Endothelial cell of umbilical vein (primary cell): ENCODE measurements at regions not wholly inside any gene's neighbourhood (a gene's known extent, or its start where the extent isn't known, plus 50 kb on each side); places are given as distances from the start of the nearest gene placed in this dataset.

Source experiments
- BruUV-seq: library from RNA; stranded (reverse); fragments of 400-500 nt; replicated peaks from 2 replicates; lab custom pipeline; 2021; lab: Mats Ljungman, UMichigan
- CTCF ChIA-PET: fragments of 300-600, 350-600 bp; sonication (Branson Sonifier 250); formaldehyde crosslinking; loops from one replicate; lab custom pipeline; 2021; ENCODE audit warnings: antibody characterized with exemption, inconsistent platforms; lab: Charles Lee
- POLR2A ChIA-PET: fragments of 300-600, 350-600 bp; sonication (Branson Sonifier 250); formaldehyde crosslinking; loops from one replicate; lab custom pipeline; 2021; ENCODE audit warnings: antibody characterized with exemption, inconsistent platforms; lab: Charles Lee
- DNase-seq: peaks from one replicate; pipeline ENCODE4 v3.0.0-alpha.2; 2011; ENCODE audit warnings: low read depth, low spot score
- FAIRE-seq: peaks from 2 replicates; lab custom pipeline; 2011; peaks lifted over from hg19 to GRCh38; lab: Jason Lieb, UNC
- H2AFZ ChIP-seq: 2 replicates; pipeline ENCODE4 v1.6.0; 2012; ENCODE audit warnings: low read depth, low read length, control low read depth, inconsistent platforms
- H3K27ac ChIP-seq: 2 replicates; pipeline ENCODE4 v1.5.1; 2011; ENCODE audit warnings: low read depth, mild to moderate bottlenecking, control low read depth, low read length, moderate library complexity; ENCODE audit not compliant: insufficient read depth
- H3K27me3 ChIP-seq, 2 experiments: 2 replicates each; pipeline versions ENCODE4 v1.6.0 to v1.6.1; 2011; ENCODE audit warnings: low read length in 2 of 2, mixed read lengths in 1 of 2; ENCODE audit not compliant: control insufficient read depth in 2 of 2, insufficient read depth in 2 of 2
- H3K36me3 ChIP-seq, 2 experiments: 2 replicates in 1 of 2; 3 replicates in 1 of 2; pipeline ENCODE4 v1.5.1; 2011; ENCODE audit warnings: low read length in 2 of 2, mild to moderate bottlenecking in 1 of 2, moderate library complexity in 1 of 2; ENCODE audit not compliant: control insufficient read depth in 2 of 2, insufficient read depth in 2 of 2; ENCODE audit errors: extremely low read depth in 1 of 2
- H3K4me1 ChIP-seq: 3 replicates; pipeline ENCODE4 v1.5.1; 2011; ENCODE audit warnings: mild to moderate bottlenecking, low read length; ENCODE audit not compliant: control insufficient read depth, insufficient read depth; ENCODE audit errors: extremely low read depth
- H3K4me2 ChIP-seq: 2 replicates; pipeline ENCODE4 v1.6.1; 2011; ENCODE audit warnings: low read length, control low read depth, mixed read lengths; ENCODE audit not compliant: insufficient read depth
- H3K4me3 ChIP-seq, 3 experiments: fragments of 200-600 bp in 1 of 3; sonication (generic), shearing (Covaris generic) in 1 of 3; replicated peaks in 1 of 3; 2 replicates each; pipeline ENCODE4 v1.5.1; 2011 to 2016; ENCODE audit warnings: control low read depth in 3 of 3, low read length in 3 of 3, mild to moderate bottlenecking in 2 of 3, inconsistent platforms in 1 of 3, low read depth in 1 of 3, moderate library complexity in 1 of 3; ENCODE audit not compliant: insufficient read depth in 1 of 3
- H3K79me2 ChIP-seq: 2 replicates; pipeline ENCODE4 v1.6.0; 2012; ENCODE audit warnings: low read length, inconsistent platforms; ENCODE audit not compliant: control insufficient read depth, insufficient read depth
- H3K9ac ChIP-seq: replicated peaks from 2 replicates; pipeline ENCODE3; 2011; ENCODE audit warnings: low read length, control low read depth; ENCODE audit not compliant: insufficient read depth; ENCODE audit errors: extremely low read depth
- H3K9me1 ChIP-seq: replicated peaks from 3 replicates; pipeline ENCODE4 v1.6.0; 2011; ENCODE audit warnings: mild to moderate bottlenecking, low read length; ENCODE audit not compliant: control insufficient read depth, insufficient read depth; ENCODE audit errors: extremely low read depth
- H3K9me3 ChIP-seq: replicated peaks from 2 replicates; pipeline ENCODE4 v1.5.1; 2012; ENCODE audit warnings: low read length, inconsistent platforms; ENCODE audit not compliant: control insufficient read depth, insufficient read depth
- H4K20me1 ChIP-seq: replicated peaks from 2 replicates; pipeline ENCODE3; 2011; ENCODE audit warnings: mild to moderate bottlenecking, low read length; ENCODE audit not compliant: control insufficient read depth, insufficient read depth; ENCODE audit errors: extremely low read depth
- CTCF ChIP-seq, 2 donors: IDR thresholded peaks; 1 replicate in 1 of 2; 2 replicates in 1 of 2; pipeline ENCODE4 v1.5.1; 2011; ENCODE audit warnings: low read length in 2 of 2, mild to moderate bottlenecking in 2 of 2, moderate library complexity in 2 of 2, control low read depth in 1 of 2, inconsistent platforms in 1 of 2, low read depth in 1 of 2; ENCODE audit not compliant: insufficient read depth in 1 of 2; ENCODE audit errors: extremely low read depth in 1 of 2
- EZH2 ChIP-seq: IDR thresholded peaks from 2 replicates; pipeline ENCODE4 v1.6.1; 2012; ENCODE audit warnings: borderline replicate concordance, low read depth, mild to moderate bottlenecking, moderate library complexity, low read length, inconsistent platforms; ENCODE audit not compliant: severe bottlenecking
- FOS ChIP-seq: IDR thresholded peaks from 2 replicates; pipeline ENCODE4 v1.6.1; 2011; ENCODE audit warnings: mild to moderate bottlenecking, low read length, moderate library complexity, borderline replicate concordance; ENCODE audit not compliant: insufficient read depth
- GATA2 ChIP-seq: IDR thresholded peaks from 2 replicates; pipeline ENCODE4 v1.7.0; 2011; ENCODE audit warnings: low read depth, mild to moderate bottlenecking, moderate library complexity, mixed read lengths, low read length; ENCODE audit not compliant: insufficient read length, insufficient read depth
- JUN ChIP-seq: IDR thresholded peaks from 2 replicates; pipeline ENCODE4 v1.6.1; 2011; ENCODE audit warnings: borderline replicate concordance, low read depth; ENCODE audit not compliant: insufficient read length, insufficient read depth
- MYC ChIP-seq: IDR thresholded peaks from one replicate; pipeline ENCODE4 v1.6.1; 2011; ENCODE audit warnings: mild to moderate bottlenecking, low read depth, low read length
- POLR2A ChIP-seq: IDR thresholded peaks from 2 replicates; pipeline ENCODE4 v1.6.1; 2012; ENCODE audit warnings: low read depth, mild to moderate bottlenecking, control low read depth, low read length
- POLR2AphosphoS5 ChIP-seq: IDR thresholded peaks from 2 replicates; pipeline ENCODE4 v1.6.1; 2012; ENCODE audit warnings: low read depth, mild to moderate bottlenecking, control low read depth, low read length, moderate library complexity; ENCODE audit not compliant: insufficient read depth
- dilution Hi-C: fragments of 300-500 bp; cut with MboI; formaldehyde crosslinking; loops from one replicate; pipeline ENCODE4 v1.15.0; 2019; ENCODE audit warnings: low sequenced_read_pairs; ENCODE audit not compliant: extremely low pct_ligation_motif_present
- intact Hi-C: fragments of 100-400 bp; cut with micrococcal nuclease; formaldehyde crosslinking; loops from one replicate; pipeline ENCODE4 v1.10.0; 2022
- TF ChIP-seq, protein P1 (sequence below): IDR thresholded peaks from 2 replicates; pipeline ENCODE4 v1.6.1; 2011; ENCODE audit not compliant: insufficient read depth, insufficient read length

DNA sequence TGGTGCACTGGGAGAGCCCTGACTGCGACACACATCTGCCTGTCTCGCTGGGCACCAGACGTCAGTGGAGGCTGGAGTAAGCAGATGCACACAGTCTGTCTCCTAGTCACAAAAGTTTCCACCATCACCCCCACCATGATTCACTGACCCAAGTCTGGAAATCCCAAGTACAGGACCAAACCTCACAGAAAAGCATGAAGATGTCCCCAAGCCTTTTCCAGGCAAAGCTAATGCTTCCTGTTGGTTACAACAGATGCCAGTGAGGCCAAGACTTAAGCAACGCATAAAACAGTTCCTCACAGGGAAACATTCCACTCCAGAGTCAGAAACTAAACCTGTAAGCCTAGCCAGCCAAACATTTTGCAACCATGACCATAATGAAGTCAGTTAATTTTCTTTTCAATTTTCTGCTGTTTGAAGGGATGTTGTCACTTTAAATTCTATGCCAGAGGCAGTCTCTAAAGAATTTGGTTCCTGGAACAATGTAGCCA is 259.3 kb upstream of the SLC30A5 start:
- no peaks in the 10 kb centered on the region for H3K79me2 ChIP-seq
- DNase-seq (no peak), FAIRE-seq (no peak)
- no peaks in the 10 kb centered on the region for H3K4me1 ChIP-seq
- H3K9ac ChIP-seq: no peak overlapping the region
- H3K27me3 ChIP-seq: peaks cover 0 to 2% of the 10 kb centered on the region in 2 experiments
- TF ChIP-seq CTCF (IDR thresholded peaks at IDR 0.05; ENCODE audit: extremely low read depth in 1 of 2, insufficient read depth in 1 of 2, low read depth in 1 of 2, low read length in 2 of 2): no peak
- TF ChIP-seq, protein P1, sequence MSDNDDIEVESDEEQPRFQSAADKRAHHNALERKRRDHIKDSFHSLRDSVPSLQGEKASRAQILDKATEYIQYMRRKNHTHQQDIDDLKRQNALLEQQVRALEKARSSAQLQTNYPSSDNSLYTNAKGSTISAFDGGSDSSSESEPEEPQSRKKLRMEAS: no peak
- TF ChIP-seq POLR2A: no peak
- TF ChIP-seq EZH2: no peak
- no peak for TF ChIP-seq MYC
- no peak for TF ChIP-seq FOS
- no peak for TF ChIP-seq JUN
- no peak for TF ChIP-seq POLR2AphosphoS5
- no peak for TF ChIP-seq GATA2
- no peaks in the 10 kb centered on the region for H3K9me3 ChIP-seq
- ChIA-PET POLR2A (no interaction called here), CTCF (no interaction called here)
- H2AFZ ChIP-seq: no peak overlapping the region
- intact Hi-C loops: no loop called here
- no peaks in the 10 kb centered on the region for H3K9me1 ChIP-seq
- H3K4me3 ChIP-seq: no peak overlapping the region
- dilution Hi-C loops: no loop called here
- no peaks in the 10 kb centered on the region for H3K36me3 ChIP-seq
- BruUV-seq: no TSS peak
- H3K27ac ChIP-seq: no peak overlapping the region
- no peaks in the 10 kb centered on the region for H4K20me1 ChIP-seq
- no peak overlapping the region for H3K4me2 ChIP-seq
